Pulmonary artery endothelial cell (primary cell): ENCODE measurements at regions not wholly inside any gene's neighbourhood (a gene's known extent, or its start where the extent isn't known, plus 50 kb on each side); places are given as distances from the start of the nearest gene placed in this dataset.
"Not testable (repeated sequence)": the region's sequence is repeated elsewhere in the genome, so short reads cannot be mapped to it uniquely, and the experiment has no call there.

Source experiments
- DNase-seq: peaks from one replicate; pipeline ENCODE4 v3.0.0-alpha.2; 2011; ENCODE audit warnings: low read depth, low spot score

DNA sequence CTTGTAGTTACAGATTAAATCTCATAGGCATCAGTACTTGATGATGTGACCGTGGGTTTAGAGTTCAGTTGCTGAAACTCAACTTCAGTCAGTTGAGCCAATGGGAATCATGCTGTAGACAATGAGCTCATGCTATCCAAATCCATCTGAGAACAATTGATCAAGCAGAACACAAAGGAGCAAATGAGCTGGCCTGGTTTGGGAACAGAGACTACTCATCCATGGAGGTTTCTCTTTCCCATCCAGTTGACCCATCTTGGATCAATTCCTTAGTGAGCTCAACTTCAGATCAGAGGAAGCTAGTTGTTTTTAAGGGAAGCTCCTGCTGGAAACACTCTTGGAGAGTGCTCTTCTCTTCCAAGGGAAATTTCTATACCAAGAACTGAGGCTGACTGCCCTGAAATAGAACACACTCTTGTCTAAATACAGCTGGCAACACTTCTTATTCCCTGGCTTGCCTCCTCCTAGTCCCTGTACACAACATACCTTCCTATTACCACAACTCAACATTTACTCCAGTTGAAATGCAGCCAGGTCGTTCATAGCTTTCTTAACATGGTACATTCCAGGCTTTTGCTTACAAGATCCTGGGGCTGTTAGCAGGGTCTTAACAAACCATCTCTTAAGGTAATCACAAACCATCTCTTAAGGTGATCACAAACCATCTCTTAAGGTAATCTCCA is 203.9 kb upstream of the PRDM1 start:
- DNase-seq, result no peak

DNA sequence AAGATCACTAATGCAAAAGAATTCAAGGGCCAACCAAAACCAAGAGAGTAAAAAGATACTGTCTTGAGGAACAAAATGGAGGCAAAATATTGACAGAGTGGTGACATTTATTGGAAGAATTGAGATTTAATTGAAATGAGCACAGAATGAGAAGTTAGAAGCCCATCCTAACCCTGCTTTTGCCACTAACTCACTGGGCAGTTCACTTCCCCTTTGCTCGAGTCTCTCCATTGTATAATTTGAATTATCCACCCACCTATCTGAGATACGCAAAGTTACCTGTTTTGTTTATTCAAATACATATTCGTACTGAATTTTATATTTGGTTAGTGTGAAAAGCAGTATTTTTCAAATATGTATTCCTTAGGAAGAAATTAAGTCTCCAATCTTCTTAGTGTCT is 204.5 kb upstream of the PRDM1 start:
- DNase-seq, result no peak

DNA sequence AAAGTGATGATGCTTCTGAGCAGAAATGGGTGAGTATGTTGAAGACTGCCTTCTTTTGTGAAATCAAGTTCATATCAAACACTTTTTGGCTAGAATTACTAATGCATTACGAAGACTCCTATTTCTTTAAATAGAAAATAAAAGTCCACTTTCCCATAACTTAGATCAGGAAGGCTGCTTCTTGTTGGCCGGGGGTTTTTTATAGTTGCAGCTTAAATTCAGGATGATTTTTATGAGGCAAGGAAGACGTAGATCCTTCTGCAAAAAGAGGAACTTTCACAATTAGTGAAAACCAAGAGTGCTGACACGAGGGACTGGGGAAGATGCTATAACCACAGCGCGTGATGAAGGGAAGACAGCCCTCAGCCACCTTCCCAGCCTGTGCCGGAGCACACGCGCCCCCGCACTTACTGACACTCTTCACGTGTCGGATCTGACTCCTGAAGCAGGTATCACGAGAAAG is 206.1 kb upstream of the PRDM1 start:
- DNase-seq, result no peak

GRCh38 chr6:105879146-105879545 is 207.0 kb upstream of the PRDM1 start:
- DNase-seq, result no peak

GRCh38 chr6:105875974-105876640 is 210.0 kb upstream of the PRDM1 start:
- no peak for DNase-seq

GRCh38 chr6:105874835-105875626 is 211.1 kb upstream of the PRDM1 start:
- DNase-seq, result no peak

GRCh38 chr6:105873799-105874198 is 212.3 kb upstream of the PRDM1 start:
- DNase-seq, result no peak

DNA sequence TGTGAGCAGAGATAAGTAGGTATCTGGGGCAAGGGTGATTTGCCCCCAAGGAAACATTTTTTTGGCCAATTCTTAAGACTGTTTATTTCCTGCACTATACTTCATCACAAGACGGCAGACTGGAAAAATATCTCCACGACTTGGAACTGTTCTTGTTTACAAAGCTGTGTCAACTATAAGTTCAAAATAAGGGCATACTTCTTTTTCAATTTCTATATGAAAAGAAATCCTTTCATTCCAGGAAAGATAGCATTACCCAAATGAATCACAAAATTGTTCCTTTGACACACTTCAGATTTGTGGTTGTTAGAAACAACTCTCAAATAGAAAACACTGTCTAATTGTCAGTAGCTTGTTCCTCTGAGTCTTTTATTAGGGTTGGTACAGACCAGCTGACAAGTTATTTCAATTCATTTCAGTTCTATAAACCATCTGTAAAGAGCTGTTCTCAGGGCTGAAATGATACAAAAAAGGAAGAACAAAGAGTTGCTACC is 212.9 kb upstream of the PRDM1 start:
- DNase-seq, result no peak

DNA sequence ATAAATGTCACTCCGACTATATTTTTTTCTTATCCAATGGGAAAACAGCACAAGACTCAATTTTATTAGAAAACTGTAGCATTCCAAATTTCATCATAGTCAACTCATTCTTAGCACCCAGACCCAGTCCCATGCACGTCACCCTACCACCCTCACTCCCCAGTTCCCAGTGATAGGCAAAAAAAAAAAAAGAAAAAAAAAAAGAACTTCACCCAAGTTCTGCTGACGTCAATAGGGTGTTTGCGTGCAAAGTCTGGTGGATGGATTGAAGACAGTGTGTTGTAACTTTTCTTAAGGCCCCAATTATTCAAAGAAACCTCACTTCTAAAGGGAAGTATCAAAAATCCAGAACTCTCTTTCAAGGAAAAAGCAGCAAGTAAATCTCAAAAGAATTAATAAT is 213.9 kb upstream of the PRDM1 start:
- DNase-seq, result no peak

GRCh38 chr6:105871542-105871941 is 214.6 kb upstream of the PRDM1 start:
- no peak for DNase-seq

DNA sequence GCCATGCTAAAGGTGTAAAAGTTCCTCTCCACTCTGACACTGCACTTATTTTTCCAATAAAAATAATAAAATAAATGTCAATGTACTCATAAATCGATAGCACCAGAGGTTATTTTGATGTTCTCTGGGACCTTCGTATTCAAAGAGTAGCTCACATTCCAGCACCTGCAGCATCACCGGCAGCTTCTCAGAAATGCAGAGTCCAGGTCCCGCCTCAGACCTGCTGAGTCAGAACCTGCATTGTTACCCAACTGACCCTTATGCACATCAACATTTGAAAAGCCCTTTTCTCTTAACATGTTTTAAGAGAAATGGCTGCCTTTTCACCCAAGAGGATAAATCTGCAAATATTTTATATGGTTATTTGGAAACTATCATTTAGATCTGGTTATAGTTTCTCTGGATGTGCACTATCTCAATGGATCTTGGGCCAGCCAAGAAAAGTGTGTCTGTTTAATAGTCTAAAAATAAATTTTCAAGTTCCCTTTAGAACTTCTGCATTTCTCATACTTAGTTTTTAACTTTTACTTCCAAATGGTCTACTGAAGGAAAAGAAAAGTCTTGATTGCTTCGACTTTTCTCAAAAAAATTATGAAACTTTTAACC is 216.2 kb upstream of the PRDM1 start:
- no peak for DNase-seq

DNA sequence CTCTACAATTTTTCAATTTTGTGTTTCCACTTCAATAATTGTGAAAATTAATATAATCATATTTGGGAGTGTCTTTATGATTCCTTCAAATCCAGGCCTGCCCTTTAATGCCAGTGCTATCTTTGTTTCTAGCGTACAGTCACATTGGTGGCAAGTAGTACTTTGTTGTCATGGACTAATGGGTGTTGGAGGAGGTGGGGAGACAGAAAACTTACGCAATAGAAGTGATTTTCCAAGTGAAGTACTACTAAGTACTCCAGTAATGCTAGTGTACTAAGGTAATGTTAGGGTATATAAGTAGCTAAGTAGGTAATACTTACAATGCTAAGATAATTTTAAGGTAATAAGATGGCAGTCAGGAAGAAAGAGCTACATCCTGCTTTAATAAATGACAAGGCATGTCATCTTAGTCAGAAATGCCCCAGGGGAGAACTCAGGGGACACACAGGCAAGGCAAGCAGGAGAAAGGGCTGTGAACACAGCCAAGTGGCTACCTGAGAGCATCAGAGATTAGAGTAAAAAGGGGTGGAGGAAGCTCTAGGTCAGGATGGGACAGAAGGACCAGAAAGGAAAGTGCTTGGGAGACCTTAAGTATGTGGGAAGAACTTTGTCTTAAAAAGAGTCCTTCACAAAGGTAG is 217.2 kb upstream of the PRDM1 start:
- no peak for DNase-seq

DNA sequence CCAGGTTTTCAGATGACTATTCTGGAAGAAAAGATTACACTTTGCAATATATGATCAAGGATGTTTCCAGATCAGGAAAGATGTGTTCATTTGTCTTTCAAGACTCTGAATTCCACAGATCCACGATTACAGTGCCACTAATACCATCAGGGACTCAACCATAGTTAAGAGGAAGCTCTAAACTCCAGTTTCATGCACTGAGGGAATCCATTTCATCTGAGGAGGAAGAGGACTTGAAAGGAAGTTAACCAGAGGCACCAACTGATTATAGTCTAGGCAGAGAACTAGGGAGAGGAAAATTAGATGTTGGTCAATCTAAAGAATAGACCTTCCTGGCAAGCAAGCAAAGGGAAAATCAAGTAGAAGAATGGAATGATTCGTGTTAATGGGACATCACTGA is 218.3 kb upstream of the PRDM1 start:
- DNase-seq, result no peak

GRCh38 chr6:105867277-105867676 is 218.9 kb upstream of the PRDM1 start:
- DNase-seq, result no peak

GRCh38 chr6:105862936-105863607 is 223.1 kb upstream of the PRDM1 start:
- no peak for DNase-seq

DNA sequence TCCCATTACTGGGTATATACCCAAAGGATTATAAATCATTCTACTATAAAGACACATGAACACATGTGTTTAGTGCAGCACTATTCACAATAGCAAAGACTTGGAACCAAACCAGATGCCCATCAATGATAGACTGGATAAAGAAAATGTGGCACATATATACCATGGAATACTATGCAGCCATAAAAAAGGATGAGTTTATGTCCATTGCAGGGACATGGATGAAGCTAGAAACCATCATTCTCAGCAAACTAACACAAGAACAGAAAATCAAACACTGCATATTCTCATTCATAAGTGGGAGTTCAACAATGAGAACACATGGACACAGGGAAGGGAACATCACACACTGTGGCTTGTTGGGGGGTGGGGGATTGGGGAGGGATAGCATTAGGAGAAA is 225.2 kb upstream of the PRDM1 start:
- DNase-seq, result not testable (repeated sequence)

DNA sequence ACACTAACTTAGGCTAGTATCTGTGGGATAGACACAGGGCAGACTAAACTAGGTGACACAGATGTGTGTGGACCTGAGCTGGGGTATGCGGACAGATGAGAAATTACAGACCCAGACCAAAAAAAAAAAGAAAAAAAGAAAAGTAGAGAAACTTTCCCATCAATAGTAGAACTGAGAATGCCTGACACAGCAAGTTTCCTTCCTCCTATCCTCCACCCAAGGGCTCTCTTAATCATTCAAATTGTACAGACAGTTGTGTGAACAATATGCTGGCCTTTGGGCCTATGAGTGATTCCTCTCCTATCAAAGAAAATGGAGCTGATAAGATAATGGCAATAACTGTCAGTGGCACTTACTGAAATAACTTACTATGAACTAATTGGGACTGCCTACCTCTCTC is 226.7 kb upstream of the PRDM1 start:
- no peak for DNase-seq

DNA sequence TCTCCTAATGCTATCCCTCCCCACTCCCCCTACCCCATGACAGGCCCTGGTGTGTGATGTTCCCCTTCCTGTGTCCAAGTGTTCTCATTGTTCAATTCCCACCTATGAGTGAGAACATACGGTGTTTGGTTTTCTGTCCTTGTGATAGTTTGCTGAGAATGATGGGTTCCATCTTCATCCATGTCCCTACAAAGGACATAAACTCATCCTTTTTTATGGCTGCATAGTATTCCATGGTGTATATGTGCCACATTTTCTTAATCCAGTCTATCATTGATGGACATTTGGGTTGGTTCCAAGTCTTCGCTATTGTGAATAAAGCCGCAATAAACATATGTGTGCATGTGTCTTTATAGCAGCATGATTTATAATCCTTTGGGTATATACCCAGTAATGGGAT is 227.5 kb upstream of the PRDM1 start:
- not testable (repeated sequence) for DNase-seq

GRCh38 chr6:105855433-105855832 is 230.7 kb upstream of the PRDM1 start:
- no peak for DNase-seq

DNA sequence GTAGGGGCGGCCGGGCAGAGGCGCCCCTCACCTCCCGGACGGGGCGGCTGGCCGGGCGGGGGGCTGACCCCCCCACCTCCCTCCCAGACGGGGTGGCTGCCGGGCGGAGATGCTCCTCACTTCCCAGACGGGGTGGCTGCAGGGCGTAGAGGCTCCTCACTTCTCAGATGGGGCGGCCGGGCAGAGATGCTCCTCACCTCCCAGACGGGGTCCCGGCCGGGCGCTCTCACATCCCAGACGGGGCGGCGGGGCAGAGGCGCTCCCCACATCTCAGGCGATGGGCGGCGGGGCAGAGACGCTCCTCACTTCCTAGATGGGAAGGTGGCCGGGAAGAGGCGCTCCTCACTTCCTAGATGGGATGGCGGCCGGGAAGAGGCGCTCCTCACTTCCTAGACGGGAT is 232.2 kb upstream of the PRDM1 start:
- DNase-seq, result not testable (repeated sequence)

DNA sequence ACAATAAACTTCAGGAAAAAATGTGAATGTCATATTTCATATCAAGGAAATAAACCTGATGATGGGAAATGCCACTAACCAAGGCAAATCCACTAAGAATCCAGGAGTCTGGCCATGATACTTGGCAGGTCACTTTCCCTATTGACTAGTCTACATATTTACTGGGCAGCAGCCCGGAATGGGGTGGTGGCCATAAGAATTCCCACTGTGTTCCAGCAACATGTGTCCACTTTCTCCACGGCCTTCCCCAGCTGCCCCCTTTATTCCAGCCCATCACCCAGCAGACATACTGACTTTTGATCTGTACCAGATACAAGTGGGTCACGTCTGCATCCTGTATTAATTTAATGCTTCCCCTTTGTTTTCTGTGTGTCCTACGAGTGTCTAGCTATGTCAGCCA is 234.5 kb upstream of the PRDM1 start:
- DNase-seq, result no peak
